ENCODE measurements at regions not wholly inside any gene's neighbourhood (a gene's known extent, or its start where the extent isn't known, plus 50 kb on each side); places are given as distances from the start of the nearest gene placed in this dataset.
"Not testable (repeated sequence)": the region's sequence is repeated elsewhere in the genome, so short reads cannot be mapped to it uniquely, and the experiment has no call there.

GRCh38 chr14:97077253-97077653 lies 280.1 kb downstream of the VRK1 start:
- no peak for DNase-seq

- no peak for DNase-seq
Observed at GRCh38 chr14:97077687-97078086, 280.5 kb downstream of the VRK1 start.

- DNase-seq: no peak
Observed at GRCh38 chr14:97080991-97081390, 283.8 kb downstream of the VRK1 start.

- DNase-seq: no peak
Observed at GRCh38 chr14:97095269-97095668, 298.1 kb downstream of the VRK1 start.

- DNase-seq: no peak
Observed at GRCh38 chr14:97097296-97097695, 300.1 kb downstream of the VRK1 start.

GRCh38 chr14:97100306-97100705 lies 303.1 kb downstream of the VRK1 start:
- no peak for DNase-seq

GRCh38 chr14:97101561-97101960 lies 304.4 kb downstream of the VRK1 start:
- no peak for DNase-seq

- DNase-seq: no peak
Observed at GRCh38 chr14:97104029-97104428, 306.8 kb downstream of the VRK1 start.

- no peak for DNase-seq
Observed at GRCh38 chr14:97106166-97106565, 309.0 kb downstream of the VRK1 start.

GRCh38 chr14:97106609-97107008 lies 309.4 kb downstream of the VRK1 start:
- no peak for DNase-seq

GRCh38 chr14:97107080-97107479 lies 309.9 kb downstream of the VRK1 start:
- no peak for DNase-seq

GRCh38 chr14:97107760-97108159 lies 310.6 kb downstream of the VRK1 start:
- no peak for DNase-seq

GRCh38 chr14:97109234-97109633 lies 312.1 kb downstream of the VRK1 start:
- DNase-seq: no peak

GRCh38 chr14:97113339-97113738 lies 316.2 kb downstream of the VRK1 start:
- DNase-seq: no peak

GRCh38 chr14:97116546-97116945 lies 319.4 kb downstream of the VRK1 start:
- DNase-seq: no peak

- no peak for DNase-seq
Observed at GRCh38 chr14:97117693-97118092, 320.5 kb downstream of the VRK1 start.

GRCh38 chr14:97120204-97120603 lies 323.0 kb downstream of the VRK1 start:
- DNase-seq: no peak

GRCh38 chr14:97120611-97121031 lies 323.4 kb downstream of the VRK1 start:
- DNase-seq: no peak

- DNase-seq: no peak
Observed at GRCh38 chr14:97129639-97130038, 332.5 kb downstream of the VRK1 start.

- not testable (repeated sequence) for DNase-seq
Observed at GRCh38 chr14:97135847-97136246, 338.7 kb downstream of the VRK1 start.

- DNase-seq: no peak
Observed at GRCh38 chr14:97137705-97138104, 340.5 kb downstream of the VRK1 start.

- DNase-seq: no peak
Observed at GRCh38 chr14:97138801-97139200, 341.6 kb downstream of the VRK1 start.

GRCh38 chr14:97143011-97143410 lies 345.8 kb downstream of the VRK1 start:
- no peak for DNase-seq

GRCh38 chr14:97143456-97143855 lies 346.3 kb downstream of the VRK1 start:
- DNase-seq: no peak

GRCh38 chr14:97148021-97148420 lies 350.8 kb downstream of the VRK1 start:
- DNase-seq: not testable (repeated sequence)

GRCh38 chr14:97149775-97150174 lies 352.6 kb downstream of the VRK1 start:
- DNase-seq: no peak
